Astrocyte of the cerebellum (primary cell): ENCODE measurements at regions not wholly inside any gene's neighbourhood (a gene's known extent, or its start where the extent isn't known, plus 50 kb on each side); places are given as distances from the start of the nearest gene placed in this dataset.

ENCODE experiments used
- DNase-seq: peaks from one replicate; pipeline ENCODE4 v3.0.0-alpha.2; 2011; ENCODE audit warnings: low read depth
- H3K4me3 ChIP-seq: 2 replicates; pipeline ENCODE4 v1.5.1; 2011; ENCODE audit warnings: mild to moderate bottlenecking, low read depth, low read length, moderate library complexity
- in situ Hi-C: cut with HindIII; loops from 2 replicates; pipeline ENCODE4 v1.10.0; 2017; ENCODE audit warnings: low sequenced_read_pairs
- TF ChIP-seq, protein P1 (sequence below): IDR thresholded peaks from 2 replicates; pipeline ENCODE4 v1.5.1; 2012; ENCODE audit warnings: low read length, low read depth, moderate library complexity, mild to moderate bottlenecking; ENCODE audit errors: missing control alignments

GRCh38 chr4:65167719-65168118 lies 502.6 kb downstream of the EPHA5 start:
- TF ChIP-seq, protein P1, sequence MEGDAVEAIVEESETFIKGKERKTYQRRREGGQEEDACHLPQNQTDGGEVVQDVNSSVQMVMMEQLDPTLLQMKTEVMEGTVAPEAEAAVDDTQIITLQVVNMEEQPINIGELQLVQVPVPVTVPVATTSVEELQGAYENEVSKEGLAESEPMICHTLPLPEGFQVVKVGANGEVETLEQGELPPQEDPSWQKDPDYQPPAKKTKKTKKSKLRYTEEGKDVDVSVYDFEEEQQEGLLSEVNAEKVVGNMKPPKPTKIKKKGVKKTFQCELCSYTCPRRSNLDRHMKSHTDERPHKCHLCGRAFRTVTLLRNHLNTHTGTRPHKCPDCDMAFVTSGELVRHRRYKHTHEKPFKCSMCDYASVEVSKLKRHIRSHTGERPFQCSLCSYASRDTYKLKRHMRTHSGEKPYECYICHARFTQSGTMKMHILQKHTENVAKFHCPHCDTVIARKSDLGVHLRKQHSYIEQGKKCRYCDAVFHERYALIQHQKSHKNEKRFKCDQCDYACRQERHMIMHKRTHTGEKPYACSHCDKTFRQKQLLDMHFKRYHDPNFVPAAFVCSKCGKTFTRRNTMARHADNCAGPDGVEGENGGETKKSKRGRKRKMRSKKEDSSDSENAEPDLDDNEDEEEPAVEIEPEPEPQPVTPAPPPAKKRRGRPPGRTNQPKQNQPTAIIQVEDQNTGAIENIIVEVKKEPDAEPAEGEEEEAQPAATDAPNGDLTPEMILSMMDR: no peak
- no peak overlapping the region for H3K4me3 ChIP-seq
- in situ Hi-C loops: no loop called here
- no peak for DNase-seq

DNA sequence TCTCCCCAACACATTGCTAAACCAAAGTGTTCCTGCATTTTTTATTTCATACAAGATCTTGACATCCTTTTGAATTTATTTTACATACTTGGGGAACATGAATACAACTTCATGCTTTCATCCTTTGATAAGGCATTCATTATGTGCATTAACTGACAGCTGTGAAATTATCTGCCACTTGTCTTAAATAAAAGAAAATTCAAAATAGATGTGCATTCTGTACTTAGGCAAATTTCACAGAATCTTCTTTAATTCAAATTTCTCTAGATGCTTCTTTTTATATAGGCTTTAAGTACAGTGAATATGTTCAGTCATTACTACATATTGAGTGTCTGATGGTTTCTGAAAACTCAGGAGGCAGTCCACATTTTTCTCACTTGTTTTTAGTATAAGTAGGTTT lies 518.1 kb downstream of the EPHA5 start:
- in situ Hi-C loops: no loop called here
- TF ChIP-seq, protein P1: no peak
- no peak for DNase-seq
- H3K4me3 ChIP-seq: no peak overlapping the region

GRCh38 chr4:65139998-65140397 lies 530.3 kb downstream of the EPHA5 start:
- TF ChIP-seq, protein P1: no peak
- in situ Hi-C loops: no loop called here
- DNase-seq: no peak
- H3K4me3 ChIP-seq: no peak overlapping the region

GRCh38 chr4:65126200-65126599 lies 544.1 kb downstream of the EPHA5 start:
- TF ChIP-seq, protein P1: no peak
- DNase-seq: no peak
- in situ Hi-C loops: no loop called here
- H3K4me3 ChIP-seq: no peak overlapping the region

- DNase-seq: no peak
- TF ChIP-seq, protein P1: no peak
- H3K4me3 ChIP-seq: no peak overlapping the region
- in situ Hi-C loops: no loop called here
Measured at GRCh38 chr4:65120287-65120686, 550.0 kb downstream of the EPHA5 start.

DNA sequence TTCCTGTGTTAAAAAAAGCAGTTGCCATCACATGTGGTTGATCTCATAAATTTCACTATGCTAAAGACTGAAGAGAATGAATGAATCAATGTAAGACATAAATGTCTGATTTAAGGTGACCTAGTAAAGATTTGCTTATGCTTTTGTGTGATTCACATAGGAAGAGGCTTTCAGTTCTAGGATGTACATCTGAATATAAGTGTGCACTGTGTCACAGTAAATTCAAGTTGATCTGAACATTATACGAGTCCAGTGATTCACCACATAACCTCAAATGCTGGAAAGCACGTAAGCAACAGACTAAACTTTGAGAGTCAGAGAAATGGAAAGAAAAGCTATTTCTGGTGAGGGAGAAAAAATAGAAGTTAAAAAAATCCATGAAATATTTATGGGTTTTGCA lies 567.9 kb downstream of the EPHA5 start:
- no peak for DNase-seq
- in situ Hi-C loops: no loop called here
- TF ChIP-seq, protein P1: no peak
- no peak overlapping the region for H3K4me3 ChIP-seq

DNA sequence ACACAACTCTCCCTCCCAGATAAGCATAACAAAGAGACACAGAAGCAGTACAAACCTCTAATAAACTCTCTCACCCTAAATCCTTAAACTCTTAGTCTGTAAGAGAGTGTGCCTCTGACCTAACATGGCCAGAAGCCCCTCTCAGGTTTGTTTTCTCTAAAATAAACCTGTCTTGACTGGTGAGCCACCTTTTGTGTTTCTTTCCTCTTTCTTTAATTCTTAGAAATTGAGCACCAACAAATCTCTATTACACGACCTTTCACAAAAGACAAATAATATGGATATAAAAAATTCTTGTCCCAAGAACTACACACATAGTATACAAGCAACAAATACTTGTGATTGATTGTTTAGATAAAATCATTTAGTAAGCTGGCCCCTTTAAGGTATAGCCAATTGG lies 573.7 kb downstream of the EPHA5 start:
- no peak for DNase-seq
- in situ Hi-C loops: no loop called here
- TF ChIP-seq, protein P1: no peak
- no peak overlapping the region for H3K4me3 ChIP-seq
